Suppressor macrophage treated with lipopolysaccharide for 1 hour (primary cell): ENCODE measurements at regions not wholly inside any gene's neighbourhood (a gene's known extent, or its start where the extent isn't known, plus 50 kb on each side); places are given as distances from the start of the nearest gene placed in this dataset.

Experiments used
- DNase-seq, 3 donors: peaks; one replicate each; pipeline ENCODE4 v3.0.0-alpha.2; 2020 to 2022

DNA sequence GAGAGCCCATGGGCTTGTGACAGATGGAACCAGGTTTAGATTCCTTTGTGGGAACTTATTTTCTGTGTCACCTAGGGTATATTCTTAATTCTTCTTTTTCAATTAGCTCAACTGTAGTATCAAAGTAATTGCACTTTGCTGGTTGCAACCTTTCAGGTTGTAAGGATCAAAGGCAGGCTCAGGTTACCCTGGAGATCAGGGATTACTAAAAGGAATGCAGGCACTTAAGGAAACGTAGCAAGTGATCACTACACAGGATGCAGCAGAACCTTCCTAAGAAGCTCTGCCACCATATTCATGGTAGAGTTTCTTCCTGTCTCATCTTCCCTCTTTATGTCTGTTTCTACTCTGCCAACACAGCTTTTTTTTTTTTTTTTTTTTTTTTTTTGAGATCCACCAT is 133.2 kb upstream of the JAG1 start:
- no peak for DNase-seq

GRCh38 chr20:10812759-10813327 is 139.0 kb upstream of the JAG1 start:
- DNase-seq: no peak

- no peak for DNase-seq
Observed at GRCh38 chr20:10823585-10823984, 149.8 kb upstream of the JAG1 start.

DNA sequence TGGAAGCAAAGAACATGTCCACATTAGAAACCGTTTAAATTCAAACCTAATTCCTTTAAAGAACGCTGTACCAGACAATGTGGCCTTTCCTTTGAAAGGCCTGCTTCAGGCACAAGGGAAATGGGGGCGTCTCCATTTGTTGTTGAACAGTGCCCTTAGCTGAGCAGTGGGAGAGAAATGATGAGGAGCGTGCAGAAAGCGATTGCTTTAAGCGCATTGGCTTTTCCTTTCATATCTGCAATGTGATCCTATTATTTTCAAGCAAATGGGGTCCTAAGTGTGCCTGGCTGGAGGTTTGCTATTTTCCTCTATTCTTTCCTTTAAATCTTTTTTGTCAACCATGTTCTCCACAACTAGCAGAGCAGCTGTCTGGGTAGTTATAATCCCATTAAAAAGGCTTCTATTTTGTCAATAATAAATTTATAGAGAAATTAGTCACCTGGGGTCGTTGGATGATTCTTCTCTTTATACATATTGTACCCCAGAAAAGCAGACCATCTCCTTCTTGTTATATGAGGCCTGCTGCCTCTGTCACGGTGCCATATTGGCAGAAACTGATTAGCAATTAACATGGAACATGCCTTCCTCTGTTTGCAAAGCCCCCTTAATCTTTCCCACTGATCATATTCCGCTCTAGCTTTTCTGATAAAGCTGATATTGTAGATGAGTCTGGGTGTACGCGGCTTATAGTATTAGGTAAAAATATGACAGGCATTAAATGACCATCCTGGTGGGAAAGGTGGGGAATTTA is 151.1 kb upstream of the JAG1 start:
- DNase-seq: no peak

DNA sequence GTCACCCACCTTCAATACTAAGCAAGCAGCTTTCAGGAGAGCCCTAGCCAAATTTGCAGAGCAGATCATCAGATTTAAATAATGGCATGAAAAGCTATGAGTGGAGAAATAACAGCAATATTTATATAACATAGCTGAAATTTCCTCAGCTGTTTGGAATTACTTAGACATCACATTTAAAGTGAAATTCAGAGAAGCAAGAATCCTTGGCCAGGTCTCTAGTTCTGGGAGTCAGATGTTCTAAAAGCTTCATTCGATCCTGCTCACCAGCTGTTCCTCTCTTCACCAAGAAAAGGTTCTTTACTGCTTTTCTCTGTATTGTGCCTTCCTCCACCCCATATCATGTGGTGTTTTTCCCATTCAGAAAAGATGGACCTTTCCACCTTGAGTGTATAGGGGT is 152.3 kb upstream of the JAG1 start:
- no peak for DNase-seq

DNA sequence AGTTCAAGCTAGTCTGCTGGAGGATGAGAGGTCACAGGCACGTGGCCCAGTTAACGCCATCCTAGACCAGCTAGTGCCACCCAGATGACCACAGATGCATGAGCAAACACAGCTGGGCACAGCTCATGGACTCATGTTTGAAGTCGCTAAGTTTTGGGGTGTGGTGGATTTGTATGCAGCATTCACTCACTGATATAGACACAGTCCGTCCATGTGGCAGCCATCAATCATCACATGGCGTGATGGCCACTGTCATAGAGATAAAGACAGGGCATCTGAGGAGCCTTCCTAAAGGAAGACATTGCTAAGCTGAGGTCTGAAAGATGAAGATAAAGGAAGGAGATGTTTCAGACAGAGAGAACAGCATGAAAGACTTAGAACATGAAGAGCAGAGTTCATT is 154.4 kb upstream of the JAG1 start:
- DNase-seq: no peak

DNA sequence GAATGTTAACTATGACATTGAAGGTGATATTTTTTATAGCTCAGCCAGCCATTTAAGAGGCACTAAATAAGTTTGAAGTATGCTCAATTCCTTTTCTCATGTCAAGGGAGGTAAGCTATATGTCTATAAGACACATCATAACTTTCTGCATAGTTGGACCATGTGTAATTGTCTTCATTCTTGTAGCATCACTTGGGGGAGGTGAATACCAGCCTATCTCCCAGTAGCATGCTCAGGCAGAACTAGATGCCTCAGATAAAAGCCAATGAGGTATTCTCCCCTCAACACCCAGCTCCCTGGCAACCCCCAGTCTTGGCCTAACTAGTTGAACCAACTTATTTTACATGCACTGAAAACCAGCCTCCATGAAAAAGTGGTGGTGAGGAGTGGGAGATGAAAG is 158.3 kb upstream of the JAG1 start:
- DNase-seq: no peak

- no peak for DNase-seq
Observed at GRCh38 chr20:10837901-10838300, 164.1 kb upstream of the JAG1 start.

- no peak for DNase-seq
Observed at GRCh38 chr20:10842116-10842515, 168.3 kb upstream of the JAG1 start.

- no peak for DNase-seq
Observed at GRCh38 chr20:10843146-10843711, 169.4 kb upstream of the JAG1 start.

GRCh38 chr20:10846766-10847165 is 173.0 kb upstream of the JAG1 start:
- DNase-seq: no peak

DNA sequence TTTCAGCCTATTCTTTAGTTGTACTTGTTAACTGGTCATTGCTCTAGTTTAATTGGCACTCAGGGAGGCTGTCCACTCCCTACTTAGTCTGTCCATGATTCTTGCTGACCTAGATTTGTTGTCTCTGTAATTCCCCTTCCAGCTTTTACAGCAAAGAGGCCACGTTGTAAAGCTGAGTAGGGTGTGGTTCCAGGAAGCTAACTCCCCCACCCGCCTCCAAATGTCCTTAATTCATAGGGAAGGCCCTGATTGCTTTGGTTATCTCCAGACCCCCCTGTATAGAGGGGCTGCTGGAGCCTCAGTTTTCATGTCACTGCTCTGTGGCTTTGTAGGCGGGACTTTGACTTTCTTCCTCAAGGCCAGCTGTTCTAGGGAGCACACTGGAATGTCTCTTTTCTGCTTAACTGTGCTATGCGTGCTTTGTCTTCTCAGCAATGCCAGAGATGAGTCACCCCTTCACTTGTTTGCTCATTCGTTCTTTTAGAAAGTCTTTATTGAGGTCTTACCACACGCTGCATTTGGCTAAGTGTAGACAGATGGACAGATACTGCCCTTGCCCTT is 175.1 kb upstream of the JAG1 start:
- no peak for DNase-seq

DNA sequence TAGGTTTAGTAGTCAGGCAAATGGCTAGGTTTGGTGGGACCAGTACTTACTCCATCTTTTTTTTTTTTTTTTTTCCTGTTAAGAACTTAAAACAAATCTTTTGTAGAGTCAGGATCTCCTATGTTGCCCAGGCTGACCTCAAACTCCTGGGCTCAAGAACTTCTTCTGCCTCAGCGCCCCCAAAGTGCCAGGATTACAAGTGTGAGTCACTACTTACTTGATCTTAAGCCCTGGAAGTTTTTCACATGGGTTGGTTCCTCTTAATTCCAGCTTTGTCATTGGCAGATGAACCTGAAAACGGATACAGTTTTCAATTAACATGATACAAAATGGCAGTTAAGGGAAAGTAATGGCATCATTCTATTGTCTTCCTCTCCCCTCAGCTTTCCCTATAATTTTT is 179.4 kb upstream of the JAG1 start:
- no peak for DNase-seq

GRCh38 chr20:10853731-10854130 is 179.9 kb upstream of the JAG1 start:
- DNase-seq: no peak

DNA sequence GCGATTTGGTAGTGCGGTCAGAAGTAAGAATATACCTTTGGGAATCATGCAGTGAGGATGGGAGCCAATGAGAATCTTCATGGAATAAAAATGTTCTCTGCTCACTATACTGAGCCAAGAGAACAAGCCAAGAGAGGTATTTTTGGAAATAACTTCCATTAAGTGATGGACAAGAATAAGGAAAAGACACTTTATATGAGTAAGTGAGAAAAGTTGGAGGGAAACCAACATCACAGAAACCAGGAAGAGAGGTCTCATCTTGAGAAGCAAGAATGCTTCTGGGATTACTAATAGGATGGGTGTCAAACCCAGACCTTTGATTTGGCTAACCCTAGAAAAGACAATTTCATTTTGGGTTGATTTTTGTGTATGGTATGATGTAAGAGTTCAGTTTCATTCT is 181.2 kb upstream of the JAG1 start:
- no peak for DNase-seq

DNA sequence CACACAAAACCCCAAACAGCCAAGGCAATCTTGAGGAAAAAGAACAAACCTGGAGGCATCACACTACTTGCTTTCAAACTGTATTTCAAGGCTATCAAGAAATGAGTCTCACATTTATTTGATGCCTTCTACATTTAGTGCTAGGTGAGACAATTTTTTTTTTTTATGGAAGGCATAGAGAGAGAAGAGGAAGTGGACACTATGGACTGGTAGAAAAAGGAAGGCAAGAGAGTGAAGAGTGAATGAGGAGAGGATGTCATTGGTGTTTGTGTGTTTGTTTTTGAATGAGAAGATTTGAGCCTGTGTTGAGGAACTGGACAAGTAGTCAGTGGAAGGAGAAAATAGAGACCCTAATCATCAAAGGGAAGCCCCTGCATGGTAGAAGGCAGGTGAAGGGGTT is 182.0 kb upstream of the JAG1 start:
- DNase-seq: no peak

GRCh38 chr20:10856237-10857015 is 182.6 kb upstream of the JAG1 start:
- no peak for DNase-seq

DNA sequence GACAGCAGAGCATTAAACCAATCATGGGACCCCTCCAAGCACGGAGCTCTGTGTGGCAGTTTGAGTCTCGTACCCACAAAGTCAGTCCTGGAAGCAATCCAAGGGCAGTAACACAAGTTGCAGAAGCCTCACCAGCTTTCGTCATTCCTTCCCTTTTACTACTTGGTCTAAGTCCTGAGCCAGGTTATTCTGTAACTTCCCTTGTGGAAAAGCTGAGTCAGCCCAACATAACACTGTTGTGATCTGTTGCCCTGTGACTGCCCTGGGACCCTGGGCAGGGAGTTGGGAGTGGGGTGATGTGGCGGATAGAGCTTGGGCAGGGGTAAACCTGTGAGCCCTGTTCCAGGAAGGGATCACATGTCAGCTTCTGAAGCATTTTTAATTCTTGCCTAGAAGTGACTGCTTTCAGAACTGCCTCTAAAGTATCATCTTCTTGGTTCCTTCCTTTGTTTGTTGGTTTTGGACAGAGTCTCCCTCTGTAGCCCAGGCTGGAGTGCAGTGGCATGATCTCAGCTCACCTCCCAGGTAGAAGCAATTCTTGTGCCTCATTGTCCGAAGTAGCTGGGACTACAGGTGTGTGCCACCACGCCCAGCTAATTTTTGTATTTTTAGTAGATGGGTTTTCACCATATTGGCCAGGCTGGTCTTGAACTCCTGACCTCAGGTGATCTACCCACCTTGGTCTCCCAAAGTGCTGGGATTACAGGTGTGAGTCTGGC is 183.7 kb upstream of the JAG1 start:
- DNase-seq: peak; percentile 61 to 68 (median 63)

DNA sequence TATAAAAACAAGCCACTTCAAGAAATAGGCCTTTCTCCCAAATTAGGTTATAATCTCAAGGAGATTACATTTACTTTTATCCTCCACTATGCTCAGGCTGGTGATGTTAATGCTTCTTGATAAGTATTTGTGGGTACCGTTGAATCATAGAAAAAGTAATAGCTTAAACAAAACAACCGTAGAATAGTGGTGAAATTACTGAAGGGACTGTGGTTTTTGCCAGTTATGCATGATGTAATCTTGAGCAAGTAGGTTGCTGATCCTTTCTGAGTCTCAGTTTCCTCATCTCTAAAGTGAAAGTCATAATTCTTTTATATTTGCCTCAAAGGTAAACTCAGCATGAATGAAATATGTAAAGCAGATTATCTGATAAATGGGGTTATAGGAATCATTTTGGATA is 187.3 kb upstream of the JAG1 start:
- DNase-seq: peak; percentile 17 to 44 (median 43)

- DNase-seq: no peak
Observed at GRCh38 chr20:10861619-10862018, 187.8 kb upstream of the JAG1 start.

GRCh38 chr20:10863337-10864060 is 189.7 kb upstream of the JAG1 start:
- no peak for DNase-seq

DNA sequence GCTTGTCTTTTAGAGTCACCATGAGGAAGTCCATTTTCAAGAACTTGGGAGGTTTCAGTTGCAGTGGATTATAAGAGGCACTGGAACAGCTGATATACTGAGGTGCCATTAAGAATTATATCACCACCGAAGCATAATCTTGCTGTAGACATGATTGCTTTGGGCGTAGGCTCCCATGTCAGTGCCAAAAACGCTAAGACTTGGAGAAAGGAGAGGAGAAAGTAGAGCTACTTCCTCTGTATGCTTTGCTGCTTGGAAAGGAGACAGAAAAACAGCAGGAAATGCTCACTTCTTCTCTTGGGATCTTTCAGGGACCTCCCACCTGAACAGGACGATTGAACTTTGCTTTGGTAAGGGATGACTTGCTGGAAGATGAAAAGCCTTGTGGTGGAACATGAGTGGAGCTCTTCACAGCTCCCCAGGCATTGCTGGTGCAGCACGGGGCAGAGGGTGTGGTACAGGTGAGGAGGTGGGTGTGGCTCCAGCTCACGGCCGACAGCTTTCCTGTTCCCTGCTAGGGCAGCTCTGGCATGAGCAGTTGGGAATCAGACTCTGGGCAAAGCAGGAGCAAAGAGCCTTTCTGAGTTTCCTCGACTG is 190.4 kb upstream of the JAG1 start:
- no peak for DNase-seq
